Mesendoderm (in vitro differentiated cells): ENCODE measurements at regions not wholly inside any gene's neighbourhood (a gene's known extent, or its start where the extent isn't known, plus 50 kb on each side); places are given as distances from the start of the nearest gene placed in this dataset.
A peak's percentile ranks its signal among the peaks of the same experiment; 100 is the strongest.
"Not testable (repeated sequence)": the region's sequence is repeated elsewhere in the genome, so short reads cannot be mapped to it uniquely, and the experiment has no call there.

Source experiments
- DNase-seq: peaks from one replicate; pipeline ENCODE4 v3.0.0; 2013
- H2AK5ac ChIP-seq: 2 replicates; pipeline ENCODE4 v1.6.1; 2013; ENCODE audit warnings: low read length, inconsistent platforms
- H2BK120ac ChIP-seq: 2 replicates; pipeline ENCODE4 v1.6.1; 2013; ENCODE audit warnings: low read depth, mild to moderate bottlenecking, low read length, moderate library complexity, mixed read lengths
- H2BK15ac ChIP-seq: replicated peaks from 2 replicates; pipeline ENCODE4 v1.6.1; 2013; ENCODE audit warnings: low read depth, mild to moderate bottlenecking, moderate library complexity
- H2BK5ac ChIP-seq: 2 replicates; pipeline ENCODE4 v1.6.1; 2013; ENCODE audit warnings: low read length, inconsistent platforms
- H3K18ac ChIP-seq: 2 replicates; pipeline ENCODE4 v1.6.1; 2013; ENCODE audit warnings: mild to moderate bottlenecking, low read length, mixed read lengths
- H3K23ac ChIP-seq: one replicate; pipeline ENCODE4 v1.6.1; 2013; ENCODE audit warnings: low read length
- H3K27ac ChIP-seq: 2 replicates; pipeline ENCODE4 v1.5.1; 2013; ENCODE audit warnings: low read depth, mild to moderate bottlenecking, inconsistent platforms, low read length, moderate library complexity
- H3K27me3 ChIP-seq: 2 replicates; pipeline ENCODE4 v1.6.1; 2013; ENCODE audit warnings: low read length, control low read depth, mild to moderate bottlenecking, inconsistent platforms; ENCODE audit not compliant: insufficient read depth, poor library complexity
- H3K36me3 ChIP-seq: 2 replicates; pipeline ENCODE4 v1.6.1; 2013; ENCODE audit warnings: low read length, inconsistent platforms; ENCODE audit not compliant: control insufficient read depth, insufficient read depth
- H3K4ac ChIP-seq: one replicate; pipeline ENCODE4 v1.6.1; 2013; ENCODE audit warnings: low read depth, mild to moderate bottlenecking, low read length, moderate library complexity
- H3K4me1 ChIP-seq: 2 replicates; pipeline ENCODE4 v1.6.1; 2013; ENCODE audit warnings: low read depth, low read length, inconsistent platforms; ENCODE audit not compliant: control insufficient read depth
- H3K4me2 ChIP-seq: 2 replicates; pipeline ENCODE4 v1.6.1; 2013; ENCODE audit warnings: low read length
- H3K4me3 ChIP-seq: 2 replicates; pipeline ENCODE4 v1.5.1; 2013; ENCODE audit warnings: mild to moderate bottlenecking, low read length
- H3K56ac ChIP-seq: one replicate; pipeline ENCODE4 v1.6.1; 2013; ENCODE audit warnings: low read length
- H3K79me1 ChIP-seq: 2 replicates; pipeline ENCODE4 v1.6.1; 2013; ENCODE audit warnings: low read length, inconsistent platforms
- H3K79me2 ChIP-seq: 2 replicates; pipeline ENCODE4 v1.6.1; 2013; ENCODE audit warnings: mild to moderate bottlenecking, low read length; ENCODE audit not compliant: control insufficient read depth, insufficient read depth
- H3K9ac ChIP-seq: 2 replicates; pipeline ENCODE4 v1.6.1; 2013; ENCODE audit warnings: low read length, inconsistent platforms
- H4K5ac ChIP-seq: one replicate; pipeline ENCODE4 v1.6.1; 2013; ENCODE audit warnings: low read length
- H4K8ac ChIP-seq: one replicate; pipeline ENCODE4 v1.6.1; 2013; ENCODE audit warnings: low read depth, mild to moderate bottlenecking, control low read depth, low read length, moderate library complexity
- WGBS: extraction: QIAGEN DNeasy Blood & Tissue Kit; methylation state at CpG from one replicate; pipeline ENCODE4 v1.1.7; 2013; ENCODE audit warnings: low lambda C conversion rate, missing lambda C conversion rate; ENCODE audit not compliant: insufficient coverage; ENCODE audit errors: extremely low coverage; 5-methylcytosine and 5-hydroxymethylcytosine counted together

DNA sequence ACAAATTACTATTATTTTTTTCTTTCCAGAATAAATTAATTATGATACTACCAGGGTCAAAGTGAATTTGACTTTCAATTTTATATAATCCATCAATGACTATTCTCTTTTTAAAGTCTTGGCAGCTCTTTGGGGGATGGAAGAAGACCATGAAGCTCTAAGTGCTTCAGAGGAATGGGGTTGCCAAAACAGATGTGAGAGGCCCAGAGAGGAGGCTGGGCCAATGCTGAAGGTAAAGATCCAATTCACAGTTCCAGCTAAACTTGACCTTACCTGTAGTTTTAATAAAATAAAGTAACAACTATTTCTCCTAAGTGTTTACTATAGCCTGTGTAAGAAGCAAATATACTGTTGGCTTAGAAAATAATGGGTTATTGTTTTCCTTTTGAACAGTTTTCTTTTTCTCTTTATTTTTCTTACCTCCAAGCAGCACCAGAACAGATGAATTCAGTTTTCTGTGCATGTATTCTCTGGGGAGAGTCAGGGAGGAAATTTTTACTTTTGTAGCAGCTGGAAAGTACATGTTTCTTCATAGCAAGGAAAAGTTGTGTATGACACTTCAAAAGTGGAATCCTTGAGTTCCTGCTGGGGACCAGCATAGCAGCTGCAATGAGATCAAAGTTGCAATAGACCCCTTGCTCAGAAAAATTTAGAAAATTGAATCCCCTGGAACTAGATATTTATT lies 104.9 kb downstream of the CEP44 start:
- H3K4me3 ChIP-seq: no peak overlapping the region

DNA sequence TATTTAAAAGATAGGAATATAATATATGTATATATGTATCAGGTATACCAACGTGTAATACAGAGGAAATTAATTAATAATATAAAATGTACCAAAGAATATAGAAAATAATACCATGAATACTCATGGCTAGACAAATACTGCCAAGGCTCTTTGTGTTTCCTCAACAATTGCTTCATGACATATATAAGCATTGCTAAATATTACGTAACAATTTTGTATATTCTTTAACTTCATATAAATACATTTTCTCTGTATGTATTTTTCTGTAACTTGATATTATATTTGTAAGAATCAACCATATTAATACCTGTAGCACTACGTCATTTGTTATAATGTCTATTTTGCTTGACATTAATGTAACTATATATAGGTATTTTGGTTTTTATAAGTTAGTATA lies 104.0 kb downstream of the CEP44 start:
- Histone ChIP-seq H4K8ac (no peak overlapping the region), H3K18ac (no peak overlapping the region), H2BK15ac (no peak overlapping the region), H3K9ac (no peak overlapping the region), H2BK120ac (no peak overlapping the region), H2BK5ac (no peak overlapping the region), H2AK5ac (no peak overlapping the region), H3K4me2 (no peak overlapping the region), H3K4me1 (no peaks in the 10 kb centered on the region), H3K4ac (no peak overlapping the region), H3K27ac (no peak overlapping the region), H3K56ac (no peak overlapping the region), H3K23ac (no peak overlapping the region), H3K79me2 (no peaks in the 10 kb centered on the region), H3K4me3 (no peak overlapping the region), H3K79me1 (no peaks in the 10 kb centered on the region), H3K27me3 (no peaks in the 10 kb centered on the region), H4K5ac (no peak overlapping the region), H3K36me3 (no peaks in the 10 kb centered on the region)
- WGBS: 100% methylated on average over 1 of the region's 3 CpGs
- DNase-seq: no peak

More for the DNA sequence above, 104.9 kb downstream of the CEP44 start:
- no peaks in the 10 kb centered on the region for H3K27me3 ChIP-seq
- H3K23ac ChIP-seq: no peak overlapping the region
- no peak overlapping the region for H2BK15ac ChIP-seq
- no peak overlapping the region for H2AK5ac ChIP-seq
- no peak overlapping the region for H2BK120ac ChIP-seq
- H3K79me2 ChIP-seq: no peaks in the 10 kb centered on the region
- H4K8ac ChIP-seq: no peak overlapping the region
- no peaks in the 10 kb centered on the region for H3K4me1 ChIP-seq
- no peak overlapping the region for H4K5ac ChIP-seq
- H2BK5ac ChIP-seq: no peak overlapping the region
- no peak overlapping the region for H3K9ac ChIP-seq
- H3K4ac ChIP-seq: no peak overlapping the region
- no peak overlapping the region for H3K4me2 ChIP-seq
- DNase-seq: no peak
- no peak overlapping the region for H3K18ac ChIP-seq
- no peaks in the 10 kb centered on the region for H3K79me1 ChIP-seq
- H3K36me3 ChIP-seq: no peaks in the 10 kb centered on the region
- H3K27ac ChIP-seq: no peak overlapping the region
- no peak overlapping the region for H3K56ac ChIP-seq

- no CpG with 5 or more reads among the region's 2 CpGs for WGBS
- no peak overlapping the region for H3K18ac ChIP-seq
Observed at GRCh38 chr4:174387143-174387542, 103.4 kb downstream of the CEP44 start.

DNA sequence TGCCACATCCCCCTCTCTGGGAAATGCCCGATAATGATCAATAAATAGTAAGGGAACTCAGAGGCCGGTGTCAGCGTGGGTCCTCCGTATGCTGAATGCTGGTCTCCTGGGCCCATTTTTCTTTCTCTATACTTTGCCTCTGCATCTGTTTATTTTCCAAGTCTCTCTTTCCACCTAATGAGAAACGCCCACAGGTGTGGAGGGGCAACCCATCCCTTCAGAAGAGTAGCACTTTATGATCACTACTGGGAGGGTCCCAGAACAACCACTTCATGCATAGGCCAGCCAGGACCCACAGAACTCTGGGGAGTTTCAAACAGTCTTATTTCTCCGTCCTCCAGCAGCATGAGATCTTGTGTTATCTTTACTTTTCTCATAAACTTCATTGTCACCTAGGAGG lies 100.1 kb downstream of the CEP44 start:
- H3K4ac ChIP-seq: no peak overlapping the region
- DNase-seq: peak; percentile 6
- H3K36me3 ChIP-seq: no peaks in the 10 kb centered on the region
- H3K27me3 ChIP-seq: no peaks in the 10 kb centered on the region
- no peak overlapping the region for H3K18ac ChIP-seq
- H4K8ac ChIP-seq: no peak overlapping the region
- H3K9ac ChIP-seq: no peak overlapping the region
- H3K79me1 ChIP-seq: no peaks in the 10 kb centered on the region
- no peak overlapping the region for H3K56ac ChIP-seq
- H3K27ac ChIP-seq: peak overlapping the region; percentile 6
- no peak overlapping the region for H2BK5ac ChIP-seq
- H3K23ac ChIP-seq: no peak overlapping the region
- H3K79me2 ChIP-seq: no peaks in the 10 kb centered on the region
- H3K4me1 ChIP-seq: no peaks in the 10 kb centered on the region
- H4K5ac ChIP-seq: no peak overlapping the region
- H3K4me2 ChIP-seq: no peak overlapping the region
- H2BK120ac ChIP-seq: no peak overlapping the region
- no peak overlapping the region for H2AK5ac ChIP-seq
- no CpG with 5 or more reads among the region's 6 CpGs for WGBS
- H2BK15ac ChIP-seq: no peak overlapping the region
- no peak overlapping the region for H3K4me3 ChIP-seq

More at GRCh38 chr4:174387143-174387542, 103.4 kb downstream of the CEP44 start:
- no peak overlapping the region for H4K8ac ChIP-seq
- H3K9ac ChIP-seq: no peak overlapping the region
- no peaks in the 10 kb centered on the region for H3K27me3 ChIP-seq
- H3K4me2 ChIP-seq: no peak overlapping the region
- no peak overlapping the region for H3K23ac ChIP-seq
- H2BK120ac ChIP-seq: no peak overlapping the region
- H4K5ac ChIP-seq: no peak overlapping the region
- no peak overlapping the region for H2BK15ac ChIP-seq
- H3K4me1 ChIP-seq: no peaks in the 10 kb centered on the region
- H3K27ac ChIP-seq: no peak overlapping the region
- no peaks in the 10 kb centered on the region for H3K36me3 ChIP-seq
- no peak overlapping the region for H2BK5ac ChIP-seq
- H3K4me3 ChIP-seq: no peak overlapping the region
- H3K79me2 ChIP-seq: no peaks in the 10 kb centered on the region
- no peak for DNase-seq
- no peak overlapping the region for H2AK5ac ChIP-seq
- H3K4ac ChIP-seq: no peak overlapping the region
- H3K79me1 ChIP-seq: no peaks in the 10 kb centered on the region
- no peak overlapping the region for H3K56ac ChIP-seq

GRCh38 chr4:174382938-174383605 lies 99.4 kb downstream of the CEP44 start:
- H3K56ac ChIP-seq, H2BK15ac ChIP-seq, H3K9ac ChIP-seq, H3K79me1 ChIP-seq, H3K27me3 ChIP-seq, H3K4me2 ChIP-seq, H3K36me3 ChIP-seq, H3K4me1 ChIP-seq, H4K5ac ChIP-seq, H3K4me3 ChIP-seq, H2BK120ac ChIP-seq, H2BK5ac ChIP-seq, H2AK5ac ChIP-seq, H3K23ac ChIP-seq, H3K79me2 ChIP-seq, H4K8ac ChIP-seq, H3K27ac ChIP-seq, H3K18ac ChIP-seq: not testable (repeated sequence)
- no CpG with 5 or more reads among the region's 6 CpGs for WGBS
- DNase-seq: peak; percentile 67
- peak overlapping the region; percentile 7 for H3K4ac ChIP-seq
